CD8-positive, alpha-beta memory T cell (primary cell): ENCODE measurements at regions not wholly inside any gene's neighbourhood (a gene's known extent, or its start where the extent isn't known, plus 50 kb on each side); places are given as distances from the start of the nearest gene placed in this dataset.
"Not testable (repeated sequence)": the region's sequence is repeated elsewhere in the genome, so short reads cannot be mapped to it uniquely, and the experiment has no call there.

ENCODE experiments used
- CTCF ChIA-PET: fragments of 350-600 bp; sonication (Branson Sonifier 250); formaldehyde crosslinking; loops from one replicate; lab custom pipeline; 2021; ENCODE audit warnings: antibody characterized with exemption; lab: Charles Lee
- POLR2A ChIA-PET: fragments of 350-600 bp; sonication (Branson Sonifier 250); formaldehyde crosslinking; loops from one replicate; lab custom pipeline; 2021; ENCODE audit warnings: antibody characterized with exemption; lab: Charles Lee
- DNase-seq, 5 donors: peaks; one replicate each; pipeline versions ENCODE4 v3.0.0 to v3.0.0-alpha.2; 2020 to 2022; ENCODE audit warnings: mixed read lengths in 1 of 5
- H3K27ac ChIP-seq: one replicate; pipeline ENCODE4 v1.7.0; 2013; ENCODE audit warnings: low read depth, mild to moderate bottlenecking, low read length, moderate library complexity
- H3K27me3 ChIP-seq: 2 replicates; pipeline ENCODE4 v1.7.0; 2013; ENCODE audit warnings: low read length, mild to moderate bottlenecking; ENCODE audit not compliant: insufficient read depth, poor library complexity, severe bottlenecking
- H3K36me3 ChIP-seq: 2 replicates; pipeline ENCODE4 v1.7.0; 2013; ENCODE audit warnings: mild to moderate bottlenecking, low read length, moderate library complexity; ENCODE audit not compliant: insufficient read depth
- H3K4me1 ChIP-seq: 2 replicates; pipeline ENCODE4 v1.7.0; 2013; ENCODE audit warnings: mild to moderate bottlenecking, low read length, moderate library complexity; ENCODE audit not compliant: insufficient read depth
- H3K4me3 ChIP-seq: 2 replicates; pipeline ENCODE4 v1.7.0; 2013; ENCODE audit warnings: mild to moderate bottlenecking, low read length
- H3K9me3 ChIP-seq: 2 replicates; pipeline ENCODE4 v1.7.0; 2013; ENCODE audit warnings: mild to moderate bottlenecking, low read length
- H3K27ac Mint-ChIP-seq, 8 donors: one replicate each; pipeline ENCODE4 v1.8.0; 2020 to 2021; ENCODE audit warnings: mixed read lengths in 8 of 8, mild to moderate bottlenecking in 6 of 8, inconsistent platforms in 3 of 8, moderate library complexity in 3 of 8
- H3K27me3 Mint-ChIP-seq, 2 donors: one replicate each; pipeline ENCODE4 v1.8.0; 2020 to 2021; ENCODE audit warnings: mixed read lengths in 2 of 2, mild to moderate bottlenecking in 1 of 2, moderate library complexity in 1 of 2
- H3K36me3 Mint-ChIP-seq, 3 donors: one replicate each; pipeline ENCODE4 v1.8.0; 2020 to 2021; ENCODE audit warnings: mixed read lengths in 3 of 3, inconsistent platforms in 1 of 3, mild to moderate bottlenecking in 1 of 3
- H3K4me1 Mint-ChIP-seq, 3 donors: one replicate each; pipeline ENCODE4 v1.8.0; 2020 to 2021; ENCODE audit warnings: mixed read lengths in 3 of 3, inconsistent platforms in 1 of 3, mild to moderate bottlenecking in 1 of 3
- H3K4me3 Mint-ChIP-seq, 7 donors: one replicate each; pipeline ENCODE4 v1.8.0; 2020 to 2021; ENCODE audit warnings: mixed read lengths in 7 of 7, mild to moderate bottlenecking in 6 of 7, moderate library complexity in 4 of 7, inconsistent platforms in 2 of 7
- H3K9me3 Mint-ChIP-seq, 5 donors: one replicate each; pipeline ENCODE4 v1.8.0; 2020 to 2022; ENCODE audit warnings: mixed read lengths in 5 of 5, mild to moderate bottlenecking in 3 of 5, moderate library complexity in 2 of 5, inconsistent platforms in 1 of 5

DNA sequence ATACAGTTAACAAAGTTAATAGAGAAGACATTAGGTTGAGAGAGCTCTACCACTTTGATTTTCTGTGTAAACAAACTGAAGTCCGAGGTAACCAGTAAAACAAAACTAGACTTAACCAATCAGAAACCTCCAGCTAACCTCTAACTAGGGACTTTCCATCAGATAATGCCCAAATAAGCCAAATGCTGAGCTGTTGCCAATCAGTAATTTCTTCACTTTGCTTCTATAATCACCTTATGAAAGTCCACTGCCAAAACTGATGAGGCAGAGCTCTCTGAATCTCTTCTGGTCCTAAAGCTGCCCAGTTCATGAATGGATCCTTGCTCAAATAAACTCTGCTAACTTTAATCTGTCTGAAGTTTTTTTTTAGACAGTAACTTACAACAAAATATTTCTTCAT, 448.0 kb upstream of the NECTIN3 start:
- no peaks in the 10 kb centered on the region for H3K36me3 ChIP-seq
- H3K27me3 ChIP-seq: no peaks in the 10 kb centered on the region
- H3K9me3 Mint-ChIP-seq: no peaks in the 10 kb centered on the region
- no peak overlapping the region for H3K4me3 ChIP-seq
- no peaks in the 10 kb centered on the region for H3K4me1 ChIP-seq
- no peak for DNase-seq
- CTCF ChIA-PET: no interaction called here
- H3K4me1 Mint-ChIP-seq: peaks cover 12 to 36% (median 17%) of the 10 kb centered on the region in 3 donors
- H3K27me3 Mint-ChIP-seq: peaks cover 0 to 5% of the 10 kb centered on the region in 2 donors
- no peak overlapping the region for H3K27ac Mint-ChIP-seq
- POLR2A ChIA-PET: no interaction called here
- no peak overlapping the region for H3K4me3 Mint-ChIP-seq
- H3K36me3 Mint-ChIP-seq: no peaks in the 10 kb centered on the region
- H3K9me3 ChIP-seq: no peaks in the 10 kb centered on the region
- H3K27ac ChIP-seq: no peak overlapping the region

DNA sequence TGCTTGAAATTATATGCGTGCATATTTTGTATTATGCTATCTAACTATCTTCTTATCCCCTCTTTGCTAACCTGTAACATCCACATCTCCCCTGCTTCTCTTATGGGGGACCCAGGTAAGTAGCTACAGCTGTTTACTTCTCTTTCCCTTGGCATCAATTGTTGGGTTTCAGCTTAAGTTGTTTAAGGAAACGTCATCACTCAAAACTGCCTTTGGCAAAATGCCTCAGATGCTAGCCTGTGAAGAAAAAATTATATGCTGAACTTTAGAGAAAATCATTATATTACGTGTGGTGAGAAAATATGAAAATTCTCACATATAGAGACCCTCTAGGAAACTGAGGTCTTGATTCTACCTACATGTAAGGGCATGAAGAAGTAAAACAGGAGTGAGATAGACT, 447.0 kb upstream of the NECTIN3 start:
- no peaks in the 10 kb centered on the region for H3K36me3 Mint-ChIP-seq
- no peak for DNase-seq
- Histone ChIP-seq H3K27ac (no peak overlapping the region), H3K36me3 (no peaks in the 10 kb centered on the region), H3K4me1 (no peaks in the 10 kb centered on the region), H3K27me3 (no peaks in the 10 kb centered on the region), H3K9me3 (no peaks in the 10 kb centered on the region), H3K4me3 (no peak overlapping the region)
- POLR2A ChIA-PET: no interaction called here
- H3K9me3 Mint-ChIP-seq: no peaks in the 10 kb centered on the region
- peaks cover 0 to 5% of the 10 kb centered on the region in 2 donors for H3K27me3 Mint-ChIP-seq
- H3K4me3 Mint-ChIP-seq: no peak overlapping the region
- no peak overlapping the region for H3K27ac Mint-ChIP-seq
- CTCF ChIA-PET: no interaction called here
- H3K4me1 Mint-ChIP-seq: peaks cover 12 to 41% (median 20%) of the 10 kb centered on the region in 3 donors

DNA sequence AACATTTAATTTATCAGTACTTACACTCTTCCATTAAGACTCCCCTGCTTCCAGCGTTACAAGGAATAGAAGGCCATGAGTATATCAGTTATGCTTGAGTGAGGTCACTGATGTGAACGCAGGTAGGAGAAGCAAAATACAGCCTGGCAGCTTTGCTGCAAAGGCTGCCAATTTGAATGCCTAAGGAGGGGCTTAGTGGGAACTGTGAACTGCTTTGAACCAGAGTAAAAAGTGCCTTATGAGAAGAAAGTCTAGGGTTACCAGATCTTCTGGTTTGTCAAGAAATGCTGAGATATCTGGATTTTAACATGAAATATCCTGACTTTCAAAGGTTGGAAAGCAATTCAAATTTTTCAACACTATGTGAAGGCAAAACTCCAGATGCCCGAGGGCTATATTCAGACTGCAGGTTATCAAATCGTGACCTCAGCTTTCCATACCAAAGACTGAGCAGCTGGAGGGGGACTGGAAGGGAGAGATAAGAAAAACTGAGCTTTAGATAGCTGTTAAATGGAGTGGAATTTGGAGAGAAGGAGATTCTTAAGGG, 446.3 kb upstream of the NECTIN3 start:
- ChIA-PET POLR2A (no interaction called here), CTCF (no interaction called here)
- no peak overlapping the region for H3K4me3 ChIP-seq
- H3K27ac ChIP-seq: no peak overlapping the region
- DNase-seq: no peak
- Mint-ChIP-seq H3K4me1 (peaks cover 12 to 41% (median 20%) of the 10 kb centered on the region in 3 donors), H3K36me3 (no peaks in the 10 kb centered on the region), H3K9me3 (no peaks in the 10 kb centered on the region), H3K27ac (peak overlapping the region in 3 of 8 donors; percentile 43 to 58 (median 43)), H3K27me3 (no peaks in the 10 kb centered on the region), H3K4me3 (peak overlapping the region in 1 of 7 donors; percentile 24)
- no peaks in the 10 kb centered on the region for H3K9me3 ChIP-seq
- no peaks in the 10 kb centered on the region for H3K36me3 ChIP-seq
- no peaks in the 10 kb centered on the region for H3K27me3 ChIP-seq
- no peaks in the 10 kb centered on the region for H3K4me1 ChIP-seq

DNA sequence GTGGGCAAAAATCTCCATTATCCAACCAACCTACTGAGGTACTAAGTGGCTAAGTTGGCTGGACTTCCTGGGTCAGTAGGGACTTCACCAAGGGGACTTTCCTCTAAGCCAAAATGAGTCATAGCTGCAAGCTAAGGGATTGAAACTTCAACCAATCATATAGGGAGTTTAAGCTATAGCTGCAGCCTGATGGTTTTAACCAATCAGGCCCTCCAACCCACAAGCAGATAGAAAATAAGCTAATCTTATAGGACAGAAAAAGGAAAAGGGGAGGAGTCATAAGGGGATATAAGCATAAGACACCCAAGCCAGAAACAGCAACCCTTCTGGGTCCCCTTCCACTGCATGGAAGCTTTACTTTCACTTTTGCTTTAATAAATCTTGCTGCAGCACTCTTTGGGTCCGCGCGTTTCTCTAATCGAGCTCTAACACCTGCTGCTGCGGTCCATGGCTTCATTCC, 444.9 kb upstream of the NECTIN3 start:
- H3K27me3 Mint-ChIP-seq, H3K36me3 ChIP-seq, POLR2A ChIA-PET, H3K36me3 Mint-ChIP-seq, H3K9me3 ChIP-seq, H3K9me3 Mint-ChIP-seq, H3K27ac ChIP-seq, H3K27me3 ChIP-seq, H3K4me1 ChIP-seq, CTCF ChIA-PET: not testable (repeated sequence)
- H3K4me3 ChIP-seq: peak overlapping the region; percentile 10
- peak in 2 of 5 donors; percentile 6 to 16 for DNase-seq
- Mint-ChIP-seq H3K4me3 (peak overlapping the region in 6 of 7 donors; percentile 35 to 71 (median 65)), H3K27ac (peak overlapping the region in 7 of 8 donors; percentile 6 to 70 (median 56)), H3K4me1 (peaks cover 12 to 41% (median 20%) of the 10 kb centered on the region in 3 donors)

DNA sequence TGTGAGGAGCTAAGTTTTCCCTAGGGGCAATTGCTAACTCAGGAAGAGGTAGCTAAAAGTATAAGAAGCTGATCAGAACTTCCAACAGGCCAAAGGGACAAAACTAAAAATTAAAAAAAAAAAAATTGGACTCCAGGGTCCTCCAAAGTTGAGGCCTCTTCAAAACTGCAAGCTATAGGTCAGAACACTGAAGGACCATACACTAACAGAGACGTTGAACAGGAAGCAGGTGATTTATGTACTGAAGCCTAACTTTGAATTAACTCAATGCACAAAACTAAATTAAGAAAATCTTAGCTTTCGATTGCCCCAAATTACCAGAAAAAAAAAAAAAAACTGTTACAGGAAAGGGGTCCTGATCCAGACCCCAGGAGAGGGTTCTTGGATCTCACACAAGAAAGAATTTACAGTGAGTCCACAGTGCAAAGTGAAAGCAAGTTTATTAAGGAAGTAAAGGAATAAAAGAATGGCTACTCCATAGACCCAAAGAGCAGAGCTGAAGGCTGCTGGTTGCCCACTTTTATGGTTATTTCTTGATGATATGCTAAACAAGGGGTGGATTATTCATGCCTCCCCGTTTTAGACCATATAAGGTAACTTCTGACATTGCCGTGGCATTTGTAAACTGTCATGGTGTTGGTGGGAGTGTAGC, 442.8 kb upstream of the NECTIN3 start:
- H3K9me3 ChIP-seq: no peaks in the 10 kb centered on the region
- H3K4me3 ChIP-seq: no peak overlapping the region
- H3K9me3 Mint-ChIP-seq: no peaks in the 10 kb centered on the region
- no peak for DNase-seq
- H3K4me3 Mint-ChIP-seq: peak overlapping the region in 4 of 7 donors; percentile 10 to 66 (median 38)
- H3K27me3 ChIP-seq: no peaks in the 10 kb centered on the region
- H3K36me3 ChIP-seq: no peaks in the 10 kb centered on the region
- ChIA-PET POLR2A (no interaction called here), CTCF (interaction anchor here (1.2 kb wide), 1 partner anchor 12 kb away, joined by 3 read pairs; no protein-coding TSS in a partner anchor)
- peak overlapping the region in 4 of 8 donors; percentile 6 to 61 (median 39) for H3K27ac Mint-ChIP-seq
- no peaks in the 10 kb centered on the region for H3K36me3 Mint-ChIP-seq
- peaks cover 12 to 36% (median 20%) of the 10 kb centered on the region in 3 donors for H3K4me1 Mint-ChIP-seq
- H3K27ac ChIP-seq: no peak overlapping the region
- no peaks in the 10 kb centered on the region for H3K27me3 Mint-ChIP-seq
- H3K4me1 ChIP-seq: no peaks in the 10 kb centered on the region

DNA sequence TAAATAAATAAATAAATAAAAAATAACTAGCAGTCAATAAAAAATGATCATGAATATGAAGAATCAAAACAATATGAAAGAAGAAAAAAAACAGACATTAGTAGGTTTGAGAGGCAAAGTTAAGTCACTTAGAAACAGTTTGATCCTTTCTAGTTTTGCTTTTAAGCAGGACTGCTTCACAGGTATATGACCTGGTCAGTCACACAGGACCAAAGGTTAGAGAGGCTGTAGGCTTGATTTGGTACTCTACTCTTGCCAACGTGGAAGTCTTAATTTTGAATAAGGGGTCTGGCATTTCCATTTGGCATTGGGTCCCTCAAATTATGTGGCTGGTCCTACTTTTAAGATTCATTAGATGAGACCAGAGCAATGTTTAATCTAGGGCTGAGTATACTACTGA, 441.7 kb upstream of the NECTIN3 start:
- CTCF ChIA-PET: no interaction called here
- H3K27ac Mint-ChIP-seq: no peak overlapping the region

DNA sequence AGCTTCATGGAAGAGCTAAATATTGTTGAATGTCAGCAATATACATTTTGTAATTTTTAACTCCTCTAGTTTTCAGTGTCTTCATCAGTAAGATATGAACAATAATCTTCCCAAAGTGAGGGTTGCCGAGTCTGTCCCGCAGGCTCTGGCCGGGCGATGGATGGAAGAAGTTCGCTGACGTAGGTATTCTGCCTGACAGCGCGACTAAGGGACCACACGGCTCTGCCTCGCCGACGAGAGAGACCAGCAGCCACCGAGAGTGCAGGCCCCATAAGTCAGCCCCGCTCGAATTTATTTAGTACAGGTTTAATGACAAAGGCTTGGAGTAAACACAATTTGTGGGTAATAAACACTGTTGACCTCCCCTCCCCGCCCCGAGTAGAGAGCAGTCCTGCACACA, 427.4 kb upstream of the NECTIN3 start:
- H3K4me1 ChIP-seq: no peaks in the 10 kb centered on the region
- Mint-ChIP-seq H3K36me3 (no peaks in the 10 kb centered on the region), H3K4me3 (no peak overlapping the region), H3K4me1 (no peaks in the 10 kb centered on the region), H3K27ac (no peak overlapping the region), H3K27me3 (peaks cover 1 to 2% of the 10 kb centered on the region in 2 donors), H3K9me3 (no peaks in the 10 kb centered on the region)
- H3K27ac ChIP-seq: no peak overlapping the region
- DNase-seq: no peak
- H3K9me3 ChIP-seq: no peaks in the 10 kb centered on the region
- H3K4me3 ChIP-seq: no peak overlapping the region
- no peaks in the 10 kb centered on the region for H3K36me3 ChIP-seq
- POLR2A ChIA-PET: no interaction called here
- no peaks in the 10 kb centered on the region for H3K27me3 ChIP-seq
- CTCF ChIA-PET: no interaction called here

More for the DNA sequence above, 441.7 kb upstream of the NECTIN3 start:
- no peaks in the 10 kb centered on the region for H3K27me3 ChIP-seq
- no peak overlapping the region for H3K27ac ChIP-seq
- H3K9me3 ChIP-seq: no peaks in the 10 kb centered on the region
- H3K27me3 Mint-ChIP-seq: no peaks in the 10 kb centered on the region
- no peaks in the 10 kb centered on the region for H3K4me1 ChIP-seq
- H3K36me3 ChIP-seq: no peaks in the 10 kb centered on the region
- H3K36me3 Mint-ChIP-seq: no peaks in the 10 kb centered on the region
- H3K4me1 Mint-ChIP-seq: peaks cover 12 to 35% (median 20%) of the 10 kb centered on the region in 3 donors
- POLR2A ChIA-PET: no interaction called here
- H3K4me3 ChIP-seq: no peak overlapping the region
- DNase-seq: no peak
- H3K9me3 Mint-ChIP-seq: no peaks in the 10 kb centered on the region
- no peak overlapping the region for H3K4me3 Mint-ChIP-seq

DNA sequence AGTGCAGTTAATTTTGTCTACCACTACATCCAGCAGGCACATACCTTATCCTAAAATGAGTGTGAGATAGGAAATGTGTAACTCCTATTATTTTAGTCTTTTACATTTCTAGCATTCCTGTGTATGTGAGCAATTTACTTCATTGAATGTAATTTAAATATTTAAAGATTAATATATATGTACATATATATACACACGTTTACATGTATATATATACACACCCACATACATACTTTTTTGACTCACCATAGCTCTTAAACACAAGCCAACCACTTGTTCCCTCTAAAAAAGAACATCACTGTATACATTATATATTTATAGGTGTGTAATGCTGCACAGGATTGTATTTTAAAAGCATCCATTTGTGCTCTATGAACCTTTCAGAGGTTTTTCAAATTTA, 425.6 kb upstream of the NECTIN3 start:
- Mint-ChIP-seq H3K4me1 (no peaks in the 10 kb centered on the region), H3K9me3 (no peaks in the 10 kb centered on the region), H3K27ac (no peak overlapping the region), H3K36me3 (no peaks in the 10 kb centered on the region), H3K27me3 (peaks cover 0 to 2% of the 10 kb centered on the region in 2 donors), H3K4me3 (no peak overlapping the region)
- ChIA-PET POLR2A (no interaction called here), CTCF (no interaction called here)
- Histone ChIP-seq H3K4me3 (no peak overlapping the region), H3K27ac (no peak overlapping the region), H3K36me3 (no peaks in the 10 kb centered on the region), H3K9me3 (no peaks in the 10 kb centered on the region), H3K4me1 (no peaks in the 10 kb centered on the region), H3K27me3 (no peaks in the 10 kb centered on the region)
- DNase-seq: no peak
